ENCODE measurements at regions not wholly inside any gene's neighbourhood (a gene's known extent, or its start where the extent isn't known, plus 50 kb on each side); places are given as distances from the start of the nearest gene placed in this dataset.

DNA sequence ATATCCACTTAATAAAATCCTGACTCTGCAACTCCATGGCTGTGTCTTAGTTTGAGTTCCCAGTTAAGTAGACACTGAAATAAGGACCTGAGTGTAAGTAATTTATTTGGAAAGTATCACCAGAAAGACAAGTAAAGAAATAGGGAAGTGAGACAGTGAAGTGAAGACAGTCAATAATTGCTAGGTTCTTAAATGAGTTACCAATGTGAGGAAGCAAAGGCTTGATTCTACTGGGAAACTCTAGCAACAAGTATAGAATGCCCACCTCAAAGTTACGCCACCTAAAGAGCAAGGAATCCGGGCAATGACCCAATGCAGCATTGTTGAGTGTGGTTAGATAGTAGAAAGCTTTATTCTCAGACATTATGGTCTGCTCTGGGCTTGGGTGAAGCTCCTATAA, 383.9 kb downstream of the TLR4 start:
- no peaks in the 10 kb centered on the region for H3K27me3 ChIP-seq (ENCODE audit: insufficient read depth, poor library complexity, severe bottlenecking)
- DNase-seq (ENCODE audit: low read depth in 1 of 2, low spot score in 1 of 2), result no peak
- no peak overlapping the region for H3K27ac ChIP-seq (replicated peaks)
- no peak overlapping the region for H3K4me3 ChIP-seq (replicated peaks; ENCODE audit: insufficient read depth, low read length)
- TF ChIP-seq, protein P1, sequence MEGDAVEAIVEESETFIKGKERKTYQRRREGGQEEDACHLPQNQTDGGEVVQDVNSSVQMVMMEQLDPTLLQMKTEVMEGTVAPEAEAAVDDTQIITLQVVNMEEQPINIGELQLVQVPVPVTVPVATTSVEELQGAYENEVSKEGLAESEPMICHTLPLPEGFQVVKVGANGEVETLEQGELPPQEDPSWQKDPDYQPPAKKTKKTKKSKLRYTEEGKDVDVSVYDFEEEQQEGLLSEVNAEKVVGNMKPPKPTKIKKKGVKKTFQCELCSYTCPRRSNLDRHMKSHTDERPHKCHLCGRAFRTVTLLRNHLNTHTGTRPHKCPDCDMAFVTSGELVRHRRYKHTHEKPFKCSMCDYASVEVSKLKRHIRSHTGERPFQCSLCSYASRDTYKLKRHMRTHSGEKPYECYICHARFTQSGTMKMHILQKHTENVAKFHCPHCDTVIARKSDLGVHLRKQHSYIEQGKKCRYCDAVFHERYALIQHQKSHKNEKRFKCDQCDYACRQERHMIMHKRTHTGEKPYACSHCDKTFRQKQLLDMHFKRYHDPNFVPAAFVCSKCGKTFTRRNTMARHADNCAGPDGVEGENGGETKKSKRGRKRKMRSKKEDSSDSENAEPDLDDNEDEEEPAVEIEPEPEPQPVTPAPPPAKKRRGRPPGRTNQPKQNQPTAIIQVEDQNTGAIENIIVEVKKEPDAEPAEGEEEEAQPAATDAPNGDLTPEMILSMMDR (IDR thresholded peaks at IDR 0.05; ENCODE audit: insufficient read depth, low read length), result no peak
- TF ChIP-seq, protein P2, sequence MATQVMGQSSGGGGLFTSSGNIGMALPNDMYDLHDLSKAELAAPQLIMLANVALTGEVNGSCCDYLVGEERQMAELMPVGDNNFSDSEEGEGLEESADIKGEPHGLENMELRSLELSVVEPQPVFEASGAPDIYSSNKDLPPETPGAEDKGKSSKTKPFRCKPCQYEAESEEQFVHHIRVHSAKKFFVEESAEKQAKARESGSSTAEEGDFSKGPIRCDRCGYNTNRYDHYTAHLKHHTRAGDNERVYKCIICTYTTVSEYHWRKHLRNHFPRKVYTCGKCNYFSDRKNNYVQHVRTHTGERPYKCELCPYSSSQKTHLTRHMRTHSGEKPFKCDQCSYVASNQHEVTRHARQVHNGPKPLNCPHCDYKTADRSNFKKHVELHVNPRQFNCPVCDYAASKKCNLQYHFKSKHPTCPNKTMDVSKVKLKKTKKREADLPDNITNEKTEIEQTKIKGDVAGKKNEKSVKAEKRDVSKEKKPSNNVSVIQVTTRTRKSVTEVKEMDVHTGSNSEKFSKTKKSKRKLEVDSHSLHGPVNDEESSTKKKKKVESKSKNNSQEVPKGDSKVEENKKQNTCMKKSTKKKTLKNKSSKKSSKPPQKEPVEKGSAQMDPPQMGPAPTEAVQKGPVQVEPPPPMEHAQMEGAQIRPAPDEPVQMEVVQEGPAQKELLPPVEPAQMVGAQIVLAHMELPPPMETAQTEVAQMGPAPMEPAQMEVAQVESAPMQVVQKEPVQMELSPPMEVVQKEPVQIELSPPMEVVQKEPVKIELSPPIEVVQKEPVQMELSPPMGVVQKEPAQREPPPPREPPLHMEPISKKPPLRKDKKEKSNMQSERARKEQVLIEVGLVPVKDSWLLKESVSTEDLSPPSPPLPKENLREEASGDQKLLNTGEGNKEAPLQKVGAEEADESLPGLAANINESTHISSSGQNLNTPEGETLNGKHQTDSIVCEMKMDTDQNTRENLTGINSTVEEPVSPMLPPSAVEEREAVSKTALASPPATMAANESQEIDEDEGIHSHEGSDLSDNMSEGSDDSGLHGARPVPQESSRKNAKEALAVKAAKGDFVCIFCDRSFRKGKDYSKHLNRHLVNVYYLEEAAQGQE (IDR thresholded peaks at IDR 0.05; ENCODE audit: insufficient replicate concordance, low read depth), result no peak
- no peak for TF ChIP-seq GABPA (IDR thresholded peaks at IDR 0.05; ENCODE audit: low read depth)

DNA sequence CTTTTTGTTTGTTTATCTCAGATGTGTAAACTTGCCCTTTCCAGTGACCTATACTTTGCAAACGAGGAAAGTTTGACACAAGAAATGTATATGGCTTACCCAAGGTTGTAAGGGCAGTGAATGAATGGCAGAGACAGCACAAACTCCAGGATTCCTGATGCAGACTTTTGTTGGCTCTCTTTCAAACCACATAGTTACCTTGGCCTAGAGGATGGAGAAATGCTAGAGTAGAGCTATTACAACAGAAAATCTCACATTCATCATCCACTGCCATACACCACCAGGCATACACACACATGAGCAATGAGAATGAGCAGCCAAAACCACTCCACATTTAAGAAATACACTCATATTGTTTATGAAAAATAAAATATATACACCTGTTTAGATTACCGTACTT, 387.0 kb downstream of the TLR4 start:
- TF ChIP-seq, protein P2 (IDR thresholded peaks at IDR 0.05; ENCODE audit: insufficient replicate concordance, low read depth), result no peak
- TF ChIP-seq, protein P1 (IDR thresholded peaks at IDR 0.05; ENCODE audit: insufficient read depth, low read length), result no peak
- TF ChIP-seq SPI1 (IDR thresholded peaks at IDR 0.05; ENCODE audit: borderline replicate concordance, low read depth) (no peak), POLR2AphosphoS5 (IDR thresholded peaks at IDR 0.05; ENCODE audit: low read depth) (no peak), GABPA (IDR thresholded peaks at IDR 0.05; ENCODE audit: low read depth) (no peak)

DNA sequence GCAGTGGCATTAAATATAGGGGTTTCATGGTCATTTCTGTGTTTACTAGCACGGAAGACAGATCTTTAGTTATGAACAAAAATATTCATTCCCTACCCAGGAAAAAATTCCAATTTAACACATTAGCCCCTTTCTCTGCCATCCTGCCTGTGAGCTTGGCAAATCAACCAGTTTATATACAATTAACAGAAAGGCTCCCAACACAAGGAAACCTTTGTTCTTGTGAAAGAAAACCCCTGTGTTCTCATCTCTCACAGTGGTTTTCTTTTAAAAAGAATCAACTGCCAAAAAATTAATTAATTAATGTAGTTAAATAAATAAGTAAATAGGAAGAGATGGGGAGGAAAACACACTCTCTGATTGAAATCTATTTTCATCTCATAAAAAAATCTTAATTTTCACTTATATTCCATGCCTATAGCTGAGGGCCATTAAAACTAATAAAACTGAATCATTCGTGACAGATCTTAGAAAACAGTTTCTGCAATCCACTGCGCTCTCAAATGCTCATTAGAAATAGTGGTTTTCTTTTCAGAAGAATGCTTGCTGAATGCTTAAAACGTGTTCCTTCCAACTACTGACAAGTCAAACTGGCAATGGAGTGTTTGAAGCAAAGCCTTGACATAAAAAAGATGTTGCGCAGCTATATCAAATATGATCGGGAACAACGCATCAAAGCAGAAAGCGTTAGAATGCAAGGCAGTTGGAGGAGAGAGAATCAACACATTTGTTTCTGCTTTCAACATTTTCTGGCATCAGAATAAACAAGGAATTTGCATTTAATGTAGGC, 387.7 kb downstream of the TLR4 start:
- Histone ChIP-seq H3K27ac (replicated peaks) (no peak overlapping the region), H3K4me3 (replicated peaks; ENCODE audit: insufficient read depth, low read length) (no peak overlapping the region), H3K27me3 (ENCODE audit: insufficient read depth, poor library complexity, severe bottlenecking) (no peaks in the 10 kb centered on the region)
- TF ChIP-seq SPI1 (IDR thresholded peaks at IDR 0.05; ENCODE audit: borderline replicate concordance, low read depth) (no peak), POLR2AphosphoS5 (IDR thresholded peaks at IDR 0.05; ENCODE audit: low read depth) (no peak), GABPA (IDR thresholded peaks at IDR 0.05; ENCODE audit: low read depth) (no peak)
- TF ChIP-seq, protein P2 (IDR thresholded peaks at IDR 0.05; ENCODE audit: insufficient replicate concordance, low read depth), result no peak
- TF ChIP-seq, protein P1 (IDR thresholded peaks at IDR 0.05; ENCODE audit: insufficient read depth, low read length), result no peak
- DNase-seq (ENCODE audit: low read depth in 1 of 2, low spot score in 1 of 2), result no peak

More for the DNA sequence above, 387.0 kb downstream of the TLR4 start:
- Histone ChIP-seq H3K4me3 (replicated peaks; ENCODE audit: insufficient read depth, low read length) (no peak overlapping the region), H3K27me3 (ENCODE audit: insufficient read depth, poor library complexity, severe bottlenecking) (no peaks in the 10 kb centered on the region), H3K27ac (replicated peaks) (no peak overlapping the region)
- DNase-seq (ENCODE audit: low read depth in 1 of 2, low spot score in 1 of 2), result no peak

All from HL-60 (cell line).